T-helper 2 cell (primary cell): ENCODE measurements at regions not wholly inside any gene's neighbourhood (a gene's known extent, or its start where the extent isn't known, plus 50 kb on each side); places are given as distances from the start of the nearest gene placed in this dataset.

Experiments used
- DNase-seq, 5 experiments: peaks; one replicate each; pipeline versions ENCODE4 v3.0.0 to v3.0.0-alpha.2; 2012 to 2022

- DNase-seq: no peak
Observed at GRCh38 chr2:43084699-43085091, 141.7 kb downstream of the ZFP36L2 start.

DNA sequence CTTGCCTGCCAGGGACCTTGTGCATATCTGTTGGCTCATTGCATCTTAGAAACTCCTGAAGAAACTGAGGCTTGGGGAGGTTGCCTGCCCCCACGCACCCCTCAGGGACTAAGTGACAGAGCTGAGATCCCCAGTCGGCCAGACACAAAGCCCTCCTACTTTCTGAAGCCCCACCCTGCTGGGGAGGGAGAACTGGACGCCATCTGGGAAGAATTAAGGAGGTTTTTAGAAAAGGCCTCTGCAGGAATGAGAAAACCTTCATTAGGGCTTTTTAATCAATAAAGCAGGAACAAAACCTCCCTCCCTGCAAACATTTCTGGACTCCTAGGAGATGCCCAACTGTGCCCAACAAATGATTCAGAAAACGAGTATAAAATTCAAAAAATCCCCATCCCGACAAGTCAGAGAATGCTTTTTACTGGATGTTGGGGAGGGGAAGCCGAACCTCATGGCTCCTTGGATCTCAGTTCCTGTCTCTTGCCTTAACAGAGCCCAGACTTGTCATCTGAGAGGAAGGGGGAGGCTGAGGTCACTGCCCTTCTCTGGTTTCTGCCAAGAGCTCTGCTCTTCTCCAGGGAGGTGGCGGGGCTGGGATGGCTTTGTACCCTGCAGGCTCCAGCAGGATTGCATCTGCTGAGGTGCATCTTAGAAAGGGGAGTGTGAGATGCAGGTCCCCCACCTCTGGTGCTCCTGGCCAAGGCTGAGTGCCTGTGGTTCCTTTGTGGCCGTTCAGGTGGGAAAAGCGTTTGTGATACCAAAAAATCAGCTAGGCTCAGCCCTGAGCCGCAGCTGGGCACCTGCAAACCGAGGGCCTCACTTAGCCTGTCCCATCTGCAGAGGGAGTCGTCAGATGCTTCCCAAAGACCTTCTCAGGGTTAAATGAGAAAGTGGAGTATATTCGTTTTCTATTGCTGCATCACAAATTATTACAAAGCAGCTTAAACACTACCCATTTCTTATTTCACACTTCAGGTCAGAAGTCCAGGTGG lies 142.4 kb downstream of the ZFP36L2 start:
- DNase-seq: no peak

DNA sequence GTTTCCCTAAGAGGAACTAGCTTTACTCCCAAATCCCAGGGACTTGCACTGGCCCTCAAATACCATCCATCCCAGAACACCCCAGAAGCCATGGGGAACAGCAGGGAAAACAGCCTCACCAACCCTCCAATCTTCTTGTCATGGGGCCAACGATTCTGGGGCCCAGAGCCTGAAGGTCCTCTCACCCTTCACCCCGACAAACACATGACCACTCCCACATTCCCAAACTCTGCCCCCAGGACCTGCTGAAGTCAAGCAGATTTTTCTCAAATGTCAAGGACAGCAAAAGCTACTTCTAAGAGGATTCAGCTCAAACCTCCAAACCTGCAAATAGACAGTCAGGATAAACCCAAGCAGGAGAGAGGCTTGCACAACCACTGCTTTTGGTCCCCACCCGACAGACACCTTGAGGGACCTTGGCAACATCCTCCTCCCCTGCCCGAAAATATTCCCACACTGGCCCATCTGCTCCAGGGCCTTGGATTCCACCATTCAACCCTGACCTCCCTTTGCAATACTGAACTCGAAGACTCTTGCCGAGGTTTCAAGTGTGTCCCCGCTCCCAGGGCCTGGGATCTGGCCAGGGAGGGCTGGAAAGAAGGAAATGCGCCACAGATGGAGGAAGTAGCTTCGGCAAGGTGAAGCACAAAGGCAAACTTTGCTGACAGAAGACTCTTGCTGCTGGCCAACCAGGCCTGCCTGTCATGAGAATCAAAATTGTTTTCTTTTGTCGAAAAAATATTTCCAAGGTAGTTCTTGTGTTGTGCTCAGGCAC lies 143.3 kb downstream of the ZFP36L2 start:
- DNase-seq: no peak

- DNase-seq: no peak
Observed at GRCh38 chr2:43082111-43082894, 144.1 kb downstream of the ZFP36L2 start.

DNA sequence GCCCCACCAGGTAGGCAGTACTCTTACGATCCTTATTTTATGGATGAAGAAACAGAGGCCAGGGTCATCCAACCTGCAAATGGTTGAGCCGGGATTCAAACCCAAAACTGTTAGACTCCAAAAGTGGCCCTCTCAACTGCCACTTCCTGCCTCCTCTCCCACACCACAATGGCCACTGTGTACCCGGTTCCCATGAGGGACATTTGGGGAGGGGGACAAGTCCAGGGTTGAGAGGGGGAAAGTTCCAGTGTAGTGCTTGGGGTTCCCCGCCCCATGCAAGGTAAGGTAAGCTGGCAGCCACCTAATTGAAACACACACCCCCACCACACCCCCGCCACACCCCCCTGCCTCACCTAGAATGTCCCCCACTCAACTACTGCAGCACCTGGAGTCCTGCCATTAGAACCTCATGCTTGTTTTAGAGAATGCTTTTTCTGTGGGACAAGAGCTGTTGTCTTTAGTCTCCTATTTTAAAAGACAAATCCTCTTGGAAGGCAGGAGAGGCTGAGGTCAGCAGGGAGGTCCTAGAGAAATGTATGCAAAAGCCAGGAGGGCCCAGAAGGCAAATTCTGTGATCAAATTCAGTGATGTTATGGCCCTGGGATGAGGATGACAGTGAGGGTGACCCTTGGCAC lies 145.2 kb downstream of the ZFP36L2 start:
- no peak for DNase-seq

GRCh38 chr2:43080571-43081021 lies 145.8 kb downstream of the ZFP36L2 start:
- no peak for DNase-seq

- DNase-seq: no peak
Observed at GRCh38 chr2:43078781-43079755, 147.3 kb downstream of the ZFP36L2 start.

DNA sequence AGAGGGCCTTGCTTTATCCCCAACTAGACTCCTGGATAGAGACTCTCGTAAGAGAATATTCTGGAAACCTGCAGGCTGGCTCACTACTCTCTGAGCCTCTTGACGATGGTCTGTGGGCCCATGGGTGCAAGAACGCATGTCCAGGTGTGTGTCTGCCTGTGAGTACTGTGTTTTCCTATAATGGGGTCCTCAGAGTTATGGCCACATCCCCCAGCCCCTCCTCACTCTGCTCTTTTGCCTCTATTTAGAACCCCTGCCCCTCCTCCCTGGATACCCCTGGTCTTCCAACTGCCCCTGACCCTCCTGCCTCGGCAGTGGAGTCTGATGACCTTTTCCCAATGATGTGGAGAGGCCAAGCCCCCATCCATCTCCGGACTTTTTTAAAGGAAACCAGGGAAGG lies 148.1 kb downstream of the ZFP36L2 start:
- DNase-seq: no peak

- DNase-seq: no peak
Observed at GRCh38 chr2:43077876-43078275, 148.5 kb downstream of the ZFP36L2 start.

DNA sequence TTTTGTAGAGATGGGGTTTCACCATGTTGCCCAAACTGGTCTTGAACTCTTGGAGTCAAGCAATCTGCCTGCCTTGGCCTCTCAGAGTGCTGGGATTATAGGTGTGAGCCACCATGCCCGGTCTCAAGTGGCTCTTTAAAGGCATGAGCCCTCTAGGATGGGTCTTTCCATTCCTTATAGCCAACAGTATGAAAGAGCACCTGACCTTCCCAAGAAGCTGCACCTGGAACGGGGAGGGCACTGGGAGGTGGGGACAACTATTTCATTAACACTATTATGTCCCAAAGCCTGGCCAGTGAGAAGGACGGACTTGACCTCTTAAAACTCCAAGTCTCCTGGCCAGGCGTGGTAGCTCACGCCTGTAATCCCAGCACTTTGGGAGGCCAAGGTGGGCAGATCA lies 149.7 kb downstream of the ZFP36L2 start:
- DNase-seq: no peak

GRCh38 chr2:43075811-43076585 lies 150.4 kb downstream of the ZFP36L2 start:
- no peak for DNase-seq

DNA sequence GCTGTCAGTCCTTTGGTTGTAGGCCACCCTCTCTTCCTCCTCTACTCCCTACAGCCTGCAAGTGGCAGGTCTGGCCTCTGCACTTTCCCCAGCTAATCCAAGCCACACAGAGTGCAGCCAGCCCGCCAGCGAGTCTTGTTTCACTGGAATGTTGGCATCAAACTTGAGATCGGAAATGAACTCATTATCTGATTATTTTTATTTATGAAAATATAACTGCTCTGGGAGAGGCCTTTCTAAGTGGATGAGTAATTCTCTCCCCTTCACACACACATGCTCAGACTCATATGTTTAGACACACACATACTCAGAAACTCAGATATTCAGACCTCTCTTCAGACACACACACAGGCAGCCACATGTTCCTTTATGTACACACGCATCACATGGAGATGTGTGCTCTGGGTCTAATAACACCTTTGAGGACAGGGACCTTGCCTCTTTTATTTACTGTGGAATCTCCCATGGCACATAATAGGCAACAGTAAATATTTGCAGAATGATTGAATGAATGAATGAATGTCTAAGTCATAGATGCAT lies 151.3 kb downstream of the ZFP36L2 start:
- no peak for DNase-seq

- no peak for DNase-seq
Observed at GRCh38 chr2:43074592-43075053, 151.8 kb downstream of the ZFP36L2 start.

GRCh38 chr2:43074052-43074451 lies 152.4 kb downstream of the ZFP36L2 start:
- DNase-seq: no peak

DNA sequence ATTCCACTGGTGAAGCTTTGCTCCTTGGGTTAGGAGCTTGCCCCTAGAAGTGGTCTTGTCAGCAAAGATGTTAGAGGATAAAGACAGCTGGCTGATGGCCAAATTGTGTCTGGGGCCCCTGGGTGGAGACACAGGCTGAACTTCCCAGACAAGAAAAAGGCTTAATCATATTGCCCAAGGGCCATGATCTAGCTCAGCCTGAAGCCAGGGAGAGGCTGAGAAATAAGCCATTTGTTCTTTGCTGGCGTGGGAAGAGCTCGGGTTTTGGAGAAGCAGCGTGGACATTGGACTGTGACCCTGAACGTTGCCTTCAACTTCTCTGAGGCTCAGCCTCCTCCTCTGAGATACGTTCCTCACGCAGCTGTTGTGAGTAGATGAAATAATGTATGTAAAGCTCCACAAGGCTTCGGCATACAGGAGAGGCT lies 153.0 kb downstream of the ZFP36L2 start:
- DNase-seq: no peak

- no peak for DNase-seq
Observed at GRCh38 chr2:43071599-43072550, 154.5 kb downstream of the ZFP36L2 start.

- DNase-seq: no peak
Observed at GRCh38 chr2:43070676-43071502, 155.5 kb downstream of the ZFP36L2 start.

- DNase-seq: no peak
Observed at GRCh38 chr2:43070030-43070429, 156.4 kb downstream of the ZFP36L2 start.
